DMS53 treated with DMSO at 0.1 percent for 48 hours (cell line): ENCODE measurements at regions not wholly inside any gene's neighbourhood (a gene's known extent, or its start where the extent isn't known, plus 50 kb on each side); places are given as distances from the start of the nearest gene placed in this dataset.
"Not testable (repeated sequence)": the region's sequence is repeated elsewhere in the genome, so short reads cannot be mapped to it uniquely, and the experiment has no call there.

Source experiments
- DNase-seq: peaks from one replicate; lab custom pipeline; 2025; ENCODE audit not compliant: unreplicated experiment; lab: John Stamatoyannopoulos, UW

DNA sequence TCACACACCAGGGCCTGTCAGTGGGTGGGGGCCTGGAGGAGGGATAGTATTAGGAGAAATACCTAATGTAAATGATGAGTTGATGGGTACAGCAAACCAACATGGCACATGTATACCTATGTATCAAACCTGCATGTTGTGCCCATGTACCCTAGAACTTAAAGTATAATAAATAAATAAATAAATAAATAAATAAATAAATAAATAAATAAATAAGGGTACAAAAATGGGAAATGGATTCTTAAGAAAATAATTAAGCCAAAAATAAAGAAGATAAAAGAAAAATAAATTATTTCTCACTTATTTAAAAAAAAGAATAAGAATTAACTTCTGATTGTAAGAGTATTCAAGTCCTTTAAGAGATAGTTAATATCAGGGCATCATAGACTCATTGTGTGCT, 117.3 kb upstream of the API5 start:
- DNase-seq: not testable (repeated sequence)

DNA sequence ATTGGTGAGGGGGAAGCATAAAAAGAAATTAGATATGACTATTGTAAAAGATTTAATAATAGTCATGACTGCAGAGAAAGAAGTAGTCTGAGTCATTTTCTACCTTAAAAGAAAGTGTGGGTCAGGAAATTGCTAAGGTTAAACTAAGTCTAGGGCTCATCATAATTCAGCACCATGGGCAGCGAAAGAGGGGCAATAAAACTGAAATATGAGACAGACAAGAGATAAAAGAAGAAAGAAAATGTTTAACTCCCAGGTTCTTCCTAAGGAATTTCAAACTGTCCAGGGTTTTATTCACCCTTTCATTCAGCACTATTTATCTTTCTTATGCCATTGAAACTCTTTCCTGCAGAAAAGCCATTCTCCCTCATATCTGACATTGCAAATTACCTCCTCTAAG, 114.4 kb upstream of the API5 start:
- no peak for DNase-seq

DNA sequence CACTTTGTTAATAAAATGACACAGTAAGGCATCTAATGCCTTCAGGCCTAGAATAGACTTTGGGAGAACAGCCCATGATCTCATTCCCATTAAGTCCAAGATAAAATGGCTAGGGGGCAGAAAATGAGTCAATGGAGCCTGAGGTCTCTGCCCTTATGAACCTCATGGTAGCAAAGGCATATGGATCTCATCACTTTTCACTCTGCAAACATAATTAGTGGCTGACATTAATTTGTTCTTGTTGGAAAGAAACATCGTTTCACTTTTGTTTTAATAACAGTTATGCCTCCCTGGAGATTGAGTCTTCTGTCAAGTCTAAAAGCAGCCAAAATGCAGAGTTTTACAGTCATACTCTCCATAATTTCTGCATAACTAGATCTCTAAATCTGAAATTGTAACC, 111.8 kb upstream of the API5 start:
- DNase-seq: no peak

DNA sequence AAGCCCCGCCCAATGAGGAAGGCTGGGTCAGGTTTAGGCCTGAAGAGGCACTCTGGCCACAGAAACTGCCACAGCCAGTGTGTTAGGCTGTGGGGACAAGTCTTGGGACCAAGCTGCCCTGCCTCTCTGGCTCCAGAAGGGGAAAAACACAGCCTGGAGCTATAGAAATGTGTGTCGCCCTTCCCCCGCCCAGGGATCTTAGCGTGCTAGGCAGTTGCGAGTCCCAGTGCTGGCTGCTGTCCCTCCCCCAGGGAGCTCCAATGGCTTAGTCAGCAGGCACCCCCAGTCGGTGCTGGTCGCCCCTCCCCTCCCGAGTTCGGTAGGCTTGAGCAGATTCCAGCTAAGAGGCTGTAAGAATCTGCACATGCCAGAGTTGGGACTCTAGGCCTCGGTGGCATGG, 99.5 kb upstream of the API5 start:
- DNase-seq: no peak

DNA sequence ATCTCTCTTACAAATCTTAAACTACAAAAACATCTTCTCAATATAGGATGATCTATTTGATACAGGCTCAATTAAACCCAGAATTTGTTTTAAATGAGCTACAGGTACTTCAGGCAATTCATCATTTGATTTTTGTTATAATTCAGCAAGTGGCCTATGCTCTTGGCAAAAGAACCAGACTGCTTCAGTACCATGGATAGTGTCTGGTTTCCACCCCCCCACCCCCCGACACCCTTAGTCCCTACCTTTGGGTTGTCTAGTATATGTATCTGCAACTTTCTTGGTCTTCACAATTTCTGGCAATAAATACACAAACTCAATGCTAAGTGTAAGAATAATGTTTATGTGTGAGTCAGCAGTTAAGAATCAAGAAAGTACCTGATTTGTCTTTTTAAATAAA, 97.3 kb upstream of the API5 start:
- no peak for DNase-seq

DNA sequence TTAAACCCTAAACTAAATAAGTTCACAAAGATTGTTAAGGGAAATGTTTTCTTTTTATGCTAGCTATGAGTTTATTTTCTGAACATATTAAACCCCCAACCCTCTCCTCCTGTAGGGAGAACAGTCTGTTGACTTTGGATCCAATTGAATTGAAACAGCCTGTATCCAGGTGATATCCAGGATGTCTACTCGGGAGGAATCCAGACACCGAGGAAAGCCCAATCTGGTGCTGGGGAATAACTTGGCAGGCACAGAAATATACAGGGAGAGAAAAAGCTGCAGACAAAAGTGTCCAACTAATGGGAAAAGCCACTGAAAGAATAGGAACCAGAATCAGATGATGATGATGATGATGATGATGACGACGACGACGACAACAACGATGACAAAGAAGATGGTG, 93.9 kb upstream of the API5 start:
- DNase-seq: no peak

DNA sequence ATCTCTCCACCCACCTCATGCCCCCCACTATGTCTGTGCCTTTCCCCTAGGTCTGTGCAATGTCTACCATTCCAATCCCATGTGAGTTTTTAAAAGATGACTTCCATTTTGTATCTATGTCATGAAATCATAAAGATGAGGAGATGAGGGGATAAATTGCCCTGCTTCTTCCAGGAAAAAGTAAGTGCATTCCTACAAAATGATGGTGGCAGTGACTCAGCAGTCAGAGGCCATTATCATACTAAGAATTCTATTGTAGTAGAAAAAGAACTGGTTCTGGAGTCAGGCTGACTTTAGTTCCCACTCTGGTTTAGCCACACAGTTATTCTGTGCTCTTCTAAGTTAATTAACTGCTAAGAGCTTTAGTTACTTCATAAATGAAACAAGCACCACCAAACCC, 89.6 kb upstream of the API5 start:
- DNase-seq: no peak

DNA sequence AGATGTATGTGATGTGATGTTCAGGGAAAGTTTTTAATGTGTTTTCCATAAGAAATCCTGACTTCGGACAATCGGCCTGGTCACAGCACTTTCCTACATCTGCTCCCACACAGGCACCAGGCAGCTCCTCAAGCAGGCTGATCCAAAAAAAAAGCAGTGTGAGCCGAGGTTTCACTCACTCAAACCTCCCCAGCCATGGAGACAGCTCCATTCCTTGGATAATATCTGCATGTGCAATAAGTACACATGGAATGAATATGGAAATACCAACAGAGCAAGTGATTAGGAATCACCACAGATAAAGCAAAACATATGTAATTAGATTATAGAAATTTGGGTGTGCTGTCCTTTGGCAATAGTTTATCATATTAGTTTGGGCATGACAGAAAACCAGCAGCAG, 88.8 kb upstream of the API5 start:
- no peak for DNase-seq

DNA sequence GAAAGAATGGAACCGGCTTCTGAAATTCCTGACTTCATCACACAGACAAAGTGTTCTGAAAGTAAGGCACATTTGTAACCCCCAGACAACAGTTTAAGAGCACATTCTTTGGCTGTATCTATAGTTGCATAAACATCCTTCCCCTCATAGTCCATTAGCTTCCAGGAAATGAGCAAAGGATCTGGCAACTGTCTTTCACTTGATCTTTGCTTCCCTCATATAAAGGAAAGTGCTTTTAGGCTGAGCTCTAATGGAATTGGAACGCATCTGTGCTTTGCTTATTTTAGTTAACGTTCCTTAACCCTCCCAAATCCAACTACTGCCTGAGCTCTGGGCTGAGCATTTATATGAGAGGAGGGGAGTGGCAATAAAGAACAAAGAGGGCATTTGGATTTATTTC, 76.9 kb upstream of the API5 start:
- DNase-seq: no peak

DNA sequence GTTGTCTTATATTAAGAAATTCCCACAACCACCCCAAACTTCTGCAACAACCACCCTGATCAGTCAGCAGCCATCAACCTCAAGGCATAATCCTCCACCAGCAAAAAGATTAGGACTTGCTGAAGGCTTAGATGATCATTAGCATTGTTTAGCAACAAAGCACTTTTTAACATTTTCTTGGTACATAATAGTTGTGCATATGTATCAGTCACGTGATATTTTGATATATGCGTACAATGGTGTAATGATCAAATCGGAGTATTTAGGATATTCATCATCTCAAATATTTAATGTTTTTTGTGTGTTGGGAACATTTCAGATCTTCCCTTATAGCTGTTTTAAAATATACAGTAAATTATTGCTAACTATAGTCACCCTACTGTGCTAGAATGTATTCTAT, 73.5 kb upstream of the API5 start:
- DNase-seq: no peak

DNA sequence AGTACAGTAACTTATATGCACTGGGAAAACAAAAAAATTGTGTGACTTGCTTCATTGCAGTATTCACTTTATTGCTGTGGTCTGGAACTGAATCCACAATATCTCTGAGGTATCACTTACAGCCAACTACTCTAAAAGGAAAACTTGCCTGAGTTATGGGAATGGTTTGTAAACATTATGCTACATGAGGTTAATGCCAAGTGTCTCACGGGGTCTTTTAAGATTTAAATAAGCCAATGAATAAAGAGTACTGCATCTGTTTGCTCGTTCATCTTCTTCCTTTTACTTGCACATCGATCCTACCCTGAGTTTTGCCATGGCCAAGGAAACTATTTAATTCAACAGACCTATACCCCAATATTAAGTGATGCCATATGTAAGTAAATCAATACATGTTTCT, 72.0 kb upstream of the API5 start:
- DNase-seq: no peak

DNA sequence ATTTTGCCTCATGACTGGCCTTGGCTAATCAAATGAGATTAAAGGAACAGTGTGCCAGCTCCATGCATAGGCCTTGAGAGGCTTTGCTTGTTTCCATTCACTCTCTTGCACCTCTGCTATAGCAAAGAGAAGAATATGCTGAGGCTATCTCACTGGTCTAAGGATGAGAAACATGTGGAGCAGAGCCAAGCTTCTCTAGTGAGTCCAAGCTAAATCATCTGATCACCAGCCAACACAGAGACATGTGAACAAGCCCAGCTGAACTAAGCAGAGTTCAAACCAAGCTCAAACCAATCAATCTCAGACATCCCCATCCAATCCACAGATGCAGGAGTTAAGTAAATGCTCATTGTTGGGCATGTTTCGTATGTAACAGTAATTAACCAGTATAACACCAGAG, 69.4 kb upstream of the API5 start:
- no peak for DNase-seq

DNA sequence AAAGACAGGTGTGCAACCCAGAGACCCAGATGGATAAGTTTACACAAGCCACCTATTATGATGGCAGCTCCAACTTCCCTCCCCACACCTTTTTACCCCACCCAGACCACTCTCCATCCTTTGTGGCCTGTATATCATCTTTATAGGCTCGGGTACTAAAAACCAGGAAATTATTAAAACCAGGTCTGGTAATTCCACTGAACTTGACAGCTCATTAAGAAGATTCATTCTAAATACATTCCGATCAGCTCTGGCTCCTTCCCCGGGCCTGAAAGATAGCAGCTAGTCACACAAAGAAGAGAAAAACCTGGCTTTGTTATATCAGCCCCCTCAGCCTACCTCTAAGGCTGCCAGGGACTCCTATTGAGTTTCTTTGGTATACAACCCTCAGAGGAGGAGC, 67.9 kb upstream of the API5 start:
- no peak for DNase-seq

DNA sequence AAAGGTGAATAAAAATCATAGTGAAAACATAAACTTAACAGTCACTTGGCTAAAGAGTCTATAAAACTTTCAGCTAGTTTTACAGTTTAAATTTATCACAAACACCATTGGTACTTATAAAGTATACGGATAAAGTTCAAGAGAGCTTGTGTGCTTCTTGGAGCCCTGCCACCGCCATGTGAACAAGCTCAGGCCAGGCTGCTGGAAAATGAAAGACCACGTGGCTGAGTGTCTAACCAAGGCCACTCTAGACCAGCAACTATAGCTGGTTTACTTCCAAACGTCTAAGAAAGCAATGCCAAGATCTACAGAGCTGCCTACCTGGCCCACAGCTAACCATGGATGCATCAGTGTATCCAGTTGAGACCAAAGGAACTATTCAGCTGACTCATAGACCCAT, 66.3 kb upstream of the API5 start:
- no peak for DNase-seq

DNA sequence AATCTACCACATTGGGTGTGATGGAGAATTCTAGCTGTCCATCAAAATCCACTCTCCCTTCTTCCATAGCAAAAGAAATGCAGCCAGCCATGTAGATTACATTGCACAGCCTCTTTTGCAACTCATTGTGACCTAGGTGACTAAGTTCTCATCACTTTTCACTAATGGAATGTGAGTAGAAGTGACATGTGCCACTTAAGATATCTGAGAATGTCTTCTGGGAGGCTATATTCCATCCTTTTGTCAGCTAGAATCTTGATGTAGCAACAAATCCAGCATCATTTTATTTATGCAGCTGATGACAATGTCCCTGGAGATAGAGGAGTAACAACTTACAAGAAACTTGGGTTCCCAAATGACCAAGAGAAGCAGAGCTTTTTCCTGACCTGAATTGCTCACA, 61.5 kb upstream of the API5 start:
- DNase-seq: no peak

DNA sequence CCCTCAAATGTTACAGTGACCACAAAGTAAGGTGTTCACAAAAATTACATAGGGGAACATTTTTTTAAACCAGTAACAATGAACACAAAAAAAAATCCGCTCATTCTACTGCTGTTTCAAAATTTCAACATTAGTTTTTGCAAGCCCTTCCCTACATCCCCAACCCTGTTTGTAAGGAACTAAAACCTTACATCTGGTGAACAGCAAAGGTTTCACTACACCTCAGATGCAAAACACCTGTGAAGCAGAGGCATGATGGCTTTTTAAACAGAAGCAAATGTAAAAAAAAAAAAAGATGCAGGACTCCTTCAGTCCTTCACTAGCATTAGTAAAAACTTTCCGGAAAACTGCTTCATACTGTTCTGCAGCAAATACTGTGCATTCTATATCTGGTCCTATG, 50.0 kb upstream of the API5 start:
- DNase-seq: no peak
